T-helper 22 cell (primary cell): ENCODE measurements at regions not wholly inside any gene's neighbourhood (a gene's known extent, or its start where the extent isn't known, plus 50 kb on each side); places are given as distances from the start of the nearest gene placed in this dataset.

Experiments used
- DNase-seq: peaks from one replicate; pipeline ENCODE4 v3.0.0-alpha.2; 2020; ENCODE audit warnings: low read depth

GRCh38 chr10:123558651-123559050 lies 107.5 kb upstream of the GPR26 start:
- no peak for DNase-seq

GRCh38 chr10:123559066-123559822 lies 106.9 kb upstream of the GPR26 start:
- peak; percentile 25 for DNase-seq

DNA sequence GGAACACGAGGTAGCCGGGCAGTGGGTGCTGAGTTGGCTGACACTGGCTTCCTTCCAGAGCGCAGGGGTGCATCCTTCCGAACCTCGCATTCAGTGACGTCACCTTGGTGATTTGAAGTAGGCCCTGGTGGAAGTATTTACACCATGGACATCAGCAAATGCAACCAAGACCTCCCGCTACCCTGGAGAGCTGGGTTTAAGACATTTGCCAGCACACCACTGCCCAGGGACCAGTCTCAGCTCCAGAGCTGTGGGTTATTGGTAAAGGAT lies 106.4 kb upstream of the GPR26 start:
- no peak for DNase-seq

- DNase-seq = no peak
These were observed 105.6 kb upstream of the GPR26 start for GRCh38 chr10:123560301-123561140.

GRCh38 chr10:123561141-123561440 lies 105.1 kb upstream of the GPR26 start:
- no peak for DNase-seq

GRCh38 chr10:123562387-123562786 lies 103.8 kb upstream of the GPR26 start:
- no peak for DNase-seq

- no peak for DNase-seq
These were observed 103.2 kb upstream of the GPR26 start for GRCh38 chr10:123562811-123563580.

DNA sequence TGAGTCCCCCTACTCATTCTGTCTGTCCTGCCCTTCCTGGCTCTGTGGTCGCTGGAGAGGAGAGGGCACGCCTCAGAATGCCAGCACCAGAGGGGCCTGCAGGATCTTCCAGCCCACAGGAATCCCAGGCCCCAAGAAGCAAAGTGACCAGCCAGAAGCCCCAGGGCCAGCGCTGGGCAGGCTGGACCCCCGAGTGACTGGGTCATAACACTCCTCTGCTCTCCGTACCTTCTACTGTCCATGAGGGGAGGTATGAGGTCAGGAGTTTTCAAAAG lies 102.6 kb upstream of the GPR26 start:
- DNase-seq = no peak

DNA sequence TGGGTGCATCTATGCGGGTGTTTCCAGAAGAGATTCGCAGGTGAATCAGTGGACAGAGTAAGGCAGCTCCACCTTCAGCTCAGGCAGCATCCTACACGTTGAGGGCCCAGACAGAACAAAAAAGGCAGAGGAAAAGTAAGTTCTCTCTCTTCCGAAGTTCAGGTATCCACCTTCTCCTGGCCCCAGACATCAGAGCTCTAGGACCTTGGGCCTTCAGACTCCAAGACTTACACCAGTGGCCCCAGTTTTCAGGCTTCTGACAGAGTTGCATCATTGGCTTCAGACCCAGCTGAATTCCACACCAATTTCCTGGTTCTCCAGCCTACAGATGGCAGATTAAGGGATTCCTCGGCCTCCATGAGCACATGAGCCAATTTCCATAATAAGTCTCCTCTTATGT lies 102.2 kb upstream of the GPR26 start:
- DNase-seq = no peak

GRCh38 chr10:123564631-123565030 lies 101.5 kb upstream of the GPR26 start:
- no peak for DNase-seq

DNA sequence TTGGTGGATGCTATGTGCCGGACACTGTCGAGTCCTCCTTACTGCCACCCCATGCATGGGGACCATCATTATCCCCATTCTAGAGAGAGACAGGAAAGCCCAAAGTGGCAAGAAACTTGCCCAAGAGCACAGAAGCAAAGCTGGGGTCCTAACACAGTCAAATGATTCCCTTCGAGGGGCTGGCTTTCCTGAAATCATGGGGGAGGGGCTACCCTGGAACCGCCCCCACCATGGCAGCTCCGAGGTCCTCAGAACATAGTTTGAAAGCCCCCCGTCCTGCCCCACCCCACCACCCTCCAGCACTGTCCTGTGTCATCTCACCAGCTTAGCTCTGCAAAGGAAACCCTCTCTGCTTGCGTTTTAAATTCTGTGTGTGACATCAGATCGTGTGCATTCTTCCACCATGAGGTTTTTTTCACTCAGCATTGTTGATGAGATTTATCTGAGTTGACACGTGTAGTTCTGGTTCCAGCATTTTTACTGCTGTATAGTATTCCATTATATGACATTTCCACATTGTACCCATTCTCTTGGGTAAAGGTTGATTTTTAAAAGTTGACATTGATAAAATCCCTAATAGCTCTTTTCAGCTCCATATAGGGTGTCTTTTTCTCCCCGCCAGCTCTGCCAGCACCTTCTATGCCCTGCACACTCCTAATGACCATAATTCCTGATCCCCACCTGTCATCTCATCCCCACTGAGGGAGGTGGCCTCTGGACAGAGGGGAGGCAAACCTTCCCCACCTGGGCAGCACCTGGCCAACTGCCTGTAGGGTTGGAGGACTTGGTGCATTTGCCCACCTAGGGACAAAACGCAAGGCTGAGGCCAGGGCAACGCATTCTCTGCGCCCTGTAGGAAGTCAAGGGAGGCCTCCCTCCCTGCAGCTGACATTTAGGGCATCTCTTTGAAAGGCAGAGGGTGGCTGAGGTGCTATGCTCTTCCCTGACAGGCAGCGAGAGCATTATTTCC lies 100.2 kb upstream of the GPR26 start:
- no peak for DNase-seq

DNA sequence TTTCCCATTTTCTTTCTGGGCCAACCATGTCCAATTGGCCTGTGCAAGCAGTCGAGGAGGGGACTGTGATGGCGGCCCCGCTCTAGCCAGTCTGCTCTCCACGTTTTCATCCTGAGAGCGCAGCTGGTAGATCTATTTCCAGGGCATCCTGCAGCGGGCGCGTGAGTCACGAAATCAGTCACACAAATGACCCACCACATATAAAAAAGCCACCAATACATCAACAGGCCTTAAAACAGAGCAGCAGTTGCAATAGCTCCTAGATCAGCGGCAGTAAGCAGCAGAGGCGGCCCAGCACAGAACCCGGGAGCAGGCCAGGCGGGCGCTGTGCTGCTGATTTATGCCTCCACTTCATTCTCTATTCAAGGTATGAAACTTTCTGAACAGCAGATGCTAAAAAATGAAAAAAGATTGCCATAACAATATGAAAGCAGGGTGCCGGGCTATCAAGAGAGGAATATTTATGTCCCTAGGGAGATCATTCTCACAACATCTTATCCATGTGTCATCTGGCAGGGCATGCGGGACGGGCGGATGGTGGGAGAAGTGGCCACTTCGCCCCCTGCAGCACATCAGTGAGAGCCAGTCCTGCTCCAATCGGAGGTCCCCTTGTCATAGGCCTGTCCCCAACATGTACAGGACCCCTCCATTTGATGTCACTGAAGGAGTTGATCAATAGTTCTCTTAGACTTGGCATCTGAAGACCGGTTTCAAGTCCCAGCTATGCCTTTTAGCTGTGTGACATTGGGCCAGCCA lies 98.0 kb upstream of the GPR26 start:
- DNase-seq = no peak

DNA sequence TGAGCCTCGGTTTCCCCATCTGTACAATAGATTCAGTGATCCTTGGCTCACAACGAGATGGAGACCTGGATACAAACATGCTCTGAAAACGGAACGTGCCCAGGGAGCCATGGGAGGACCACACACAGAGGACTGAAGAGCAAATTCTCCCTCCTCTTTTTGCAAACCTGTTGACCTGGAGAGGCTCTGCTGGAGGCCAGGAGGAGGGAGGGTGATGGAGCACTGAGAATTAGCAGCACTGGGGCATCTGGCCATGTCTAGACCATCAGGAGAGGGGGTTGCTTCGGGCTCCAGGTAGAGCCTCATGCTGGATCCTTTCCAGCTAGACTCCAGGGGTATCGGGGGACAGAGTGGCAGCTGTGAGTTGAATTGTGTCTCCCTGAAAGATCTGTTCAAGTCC lies 97.4 kb upstream of the GPR26 start:
- no peak for DNase-seq

DNA sequence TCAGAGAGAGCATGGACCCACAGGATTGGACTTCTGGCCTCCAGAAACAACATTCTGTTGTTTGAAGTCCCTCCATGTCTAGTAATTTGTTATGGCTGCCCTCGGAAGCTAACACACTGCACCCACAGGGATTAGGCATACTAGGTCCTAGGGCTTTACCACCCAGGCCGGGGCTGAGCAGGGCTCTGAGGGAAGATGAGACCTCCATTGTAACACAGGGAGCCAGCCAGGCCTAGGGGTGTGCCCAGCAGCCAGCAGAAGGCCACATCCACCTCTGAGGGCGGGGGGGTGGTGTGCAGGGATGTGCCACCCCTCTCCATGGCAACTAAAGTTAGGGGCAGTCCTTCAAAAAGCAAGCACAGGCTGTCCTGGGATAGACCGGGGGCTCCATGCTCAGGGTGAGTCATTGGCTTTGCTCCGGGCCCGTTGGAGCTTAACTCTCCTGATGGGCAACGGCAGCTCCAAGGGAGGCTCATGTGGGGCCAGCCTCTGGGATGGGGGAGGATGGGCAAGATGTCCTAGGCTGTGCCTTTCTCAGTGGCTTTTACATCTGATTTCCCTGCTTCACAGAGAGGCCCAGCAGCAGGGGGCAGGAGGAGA lies 96.6 kb upstream of the GPR26 start:
- DNase-seq = no peak

GRCh38 chr10:123570051-123570897 lies 95.9 kb upstream of the GPR26 start:
- no peak for DNase-seq

DNA sequence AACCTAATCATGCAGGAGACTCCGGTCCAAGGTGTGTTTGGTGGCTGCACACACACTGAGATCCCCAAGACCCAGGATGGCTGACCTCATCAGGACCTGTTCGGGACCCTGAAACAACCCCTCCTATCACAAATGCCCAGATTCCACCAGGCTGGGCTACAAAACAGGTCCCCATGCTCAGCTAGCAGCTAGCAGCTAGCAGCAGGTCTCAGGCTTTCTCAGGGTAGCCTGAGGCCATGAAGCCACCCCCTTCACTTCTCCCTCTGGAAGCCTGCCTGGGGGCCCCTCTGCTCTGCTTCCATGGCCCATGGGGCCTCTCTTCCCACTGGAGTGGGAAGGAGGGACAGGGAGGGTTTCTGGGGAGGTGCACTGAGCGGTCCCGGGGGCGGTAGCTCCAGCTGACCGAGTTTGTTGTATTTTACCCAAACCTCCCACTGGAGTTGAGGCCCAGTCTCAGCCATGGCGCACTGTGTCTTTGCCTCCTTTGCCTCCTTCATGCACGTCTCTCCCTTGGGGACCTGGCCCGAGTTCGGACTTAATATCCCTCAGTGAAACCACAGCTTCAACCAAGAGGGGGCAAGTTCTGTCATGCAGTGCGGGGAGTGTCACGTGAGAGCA lies 95.1 kb upstream of the GPR26 start:
- no peak for DNase-seq

DNA sequence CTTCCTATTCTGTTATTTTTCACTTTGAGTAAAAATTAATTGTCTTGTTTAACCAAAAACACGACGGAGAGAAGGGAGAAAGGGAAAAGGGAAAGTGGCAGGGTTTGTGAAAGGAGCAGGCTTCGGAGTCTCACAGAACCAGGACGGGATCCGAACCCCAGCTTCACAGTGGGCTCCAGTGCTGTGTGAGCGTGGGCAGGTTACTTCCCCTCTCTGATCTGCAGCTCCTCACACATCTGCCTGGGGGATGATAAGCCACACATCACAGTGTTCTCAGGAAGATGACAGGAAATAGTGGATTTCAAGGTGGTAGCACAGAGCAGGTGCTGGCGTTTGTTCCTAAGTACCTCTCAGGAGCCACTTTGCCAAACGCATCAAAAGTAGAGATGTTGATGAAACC lies 94.2 kb upstream of the GPR26 start:
- no peak for DNase-seq

GRCh38 chr10:123573236-123574108 lies 92.7 kb upstream of the GPR26 start:
- DNase-seq = no peak
